ENCODE measurements at regions not wholly inside any gene's neighbourhood (a gene's known extent, or its start where the extent isn't known, plus 50 kb on each side); places are given as distances from the start of the nearest gene placed in this dataset.

- Histone ChIP-seq H3K9me3 (ENCODE audit: insufficient read depth, low read length) (no peaks in the 10 kb centered on the region), H3K4me3 (ENCODE audit: insufficient read length, low read depth) (no peak overlapping the region), H3K36me3 (ENCODE audit: insufficient read depth, insufficient read length, low read length) (no peaks in the 10 kb centered on the region), H3K4me1 (ENCODE audit: insufficient read depth, insufficient read length) (no peaks in the 10 kb centered on the region), H3K27me3 (ENCODE audit: insufficient read depth, insufficient read length) (no peaks in the 10 kb centered on the region), H3K9ac (ENCODE audit: insufficient read length, low read depth) (no peak overlapping the region)
- no peak for TF ChIP-seq ZNF274 (IDR thresholded peaks at IDR 0.05; ENCODE audit: low read depth, low read length)
- no peak for DNase-seq (ENCODE audit: low read depth, low spot score)
These were observed 408.2 kb downstream of the COG6 start for GRCh38 chr13:40063703-40064102.

- Histone ChIP-seq H3K27me3 (ENCODE audit: insufficient read depth, insufficient read length) (no peaks in the 10 kb centered on the region), H3K9me3 (ENCODE audit: insufficient read depth, low read length) (no peaks in the 10 kb centered on the region), H3K4me3 (ENCODE audit: insufficient read length, low read depth) (no peak overlapping the region), H3K4me1 (ENCODE audit: insufficient read depth, insufficient read length) (no peaks in the 10 kb centered on the region), H3K36me3 (ENCODE audit: insufficient read depth, insufficient read length, low read length) (no peaks in the 10 kb centered on the region), H3K9ac (ENCODE audit: insufficient read length, low read depth) (no peak overlapping the region)
- TF ChIP-seq YY1 (IDR thresholded peaks at IDR 0.05; ENCODE audit: insufficient read depth, insufficient read length), result no peak
- no peak for TF ChIP-seq ZNF274 (IDR thresholded peaks at IDR 0.05; ENCODE audit: low read depth, low read length)
- TF ChIP-seq SUZ12 (IDR thresholded peaks at IDR 0.05; ENCODE audit: extremely low read depth, insufficient read depth, insufficient read length), result no peak
- DNase-seq (ENCODE audit: low read depth, low spot score), result no peak
These were observed 409.0 kb downstream of the COG6 start for GRCh38 chr13:40064154-40065097.

GRCh38 chr13:40069173-40070044 is 413.9 kb downstream of the COG6 start:
- Histone ChIP-seq H3K27me3 (ENCODE audit: insufficient read depth, insufficient read length) (no peaks in the 10 kb centered on the region), H3K36me3 (ENCODE audit: insufficient read depth, insufficient read length, low read length) (no peaks in the 10 kb centered on the region), H3K4me1 (ENCODE audit: insufficient read depth, insufficient read length) (no peaks in the 10 kb centered on the region), H3K4me3 (ENCODE audit: insufficient read length, low read depth) (no peak overlapping the region), H3K9ac (ENCODE audit: insufficient read length, low read depth) (no peak overlapping the region), H3K9me3 (ENCODE audit: insufficient read depth, low read length) (no peaks in the 10 kb centered on the region)
- TF ChIP-seq SUZ12 (IDR thresholded peaks at IDR 0.05; ENCODE audit: extremely low read depth, insufficient read depth, insufficient read length) (no peak), YY1 (IDR thresholded peaks at IDR 0.05; ENCODE audit: insufficient read depth, insufficient read length) (no peak), ZNF274 (IDR thresholded peaks at IDR 0.05; ENCODE audit: low read depth, low read length) (no peak)
- peak; percentile 58 for DNase-seq (ENCODE audit: low read depth, low spot score)

- TF ChIP-seq ZNF274 (IDR thresholded peaks at IDR 0.05; ENCODE audit: low read depth, low read length) (no peak), YY1 (IDR thresholded peaks at IDR 0.05; ENCODE audit: insufficient read depth, insufficient read length) (no peak), SUZ12 (IDR thresholded peaks at IDR 0.05; ENCODE audit: extremely low read depth, insufficient read depth, insufficient read length) (no peak)
- Histone ChIP-seq H3K4me3 (ENCODE audit: insufficient read length, low read depth) (no peak overlapping the region), H3K4me1 (ENCODE audit: insufficient read depth, insufficient read length) (no peaks in the 10 kb centered on the region), H3K9me3 (ENCODE audit: insufficient read depth, low read length) (no peaks in the 10 kb centered on the region), H3K36me3 (ENCODE audit: insufficient read depth, insufficient read length, low read length) (no peaks in the 10 kb centered on the region), H3K27me3 (ENCODE audit: insufficient read depth, insufficient read length) (no peaks in the 10 kb centered on the region), H3K9ac (ENCODE audit: insufficient read length, low read depth) (no peak overlapping the region)
- DNase-seq (ENCODE audit: low read depth, low spot score), result no peak
These were observed 414.9 kb downstream of the COG6 start for GRCh38 chr13:40070357-40070756.

GRCh38 chr13:40072663-40073120 is 417.2 kb downstream of the COG6 start:
- Histone ChIP-seq H3K27me3 (ENCODE audit: insufficient read depth, insufficient read length) (no peaks in the 10 kb centered on the region), H3K9ac (ENCODE audit: insufficient read length, low read depth) (no peak overlapping the region), H3K9me3 (ENCODE audit: insufficient read depth, low read length) (no peaks in the 10 kb centered on the region), H3K4me1 (ENCODE audit: insufficient read depth, insufficient read length) (no peaks in the 10 kb centered on the region), H3K4me3 (ENCODE audit: insufficient read length, low read depth) (no peak overlapping the region), H3K36me3 (ENCODE audit: insufficient read depth, insufficient read length, low read length) (no peaks in the 10 kb centered on the region)
- no peak for TF ChIP-seq YY1 (IDR thresholded peaks at IDR 0.05; ENCODE audit: insufficient read depth, insufficient read length)
- no peak for TF ChIP-seq ZNF274 (IDR thresholded peaks at IDR 0.05; ENCODE audit: low read depth, low read length)
- TF ChIP-seq SUZ12 (IDR thresholded peaks at IDR 0.05; ENCODE audit: extremely low read depth, insufficient read depth, insufficient read length), result no peak
- no peak for DNase-seq (ENCODE audit: low read depth, low spot score)

GRCh38 chr13:40074338-40074737 is 418.9 kb downstream of the COG6 start:
- Histone ChIP-seq H3K4me3 (ENCODE audit: insufficient read length, low read depth) (no peak overlapping the region), H3K9ac (ENCODE audit: insufficient read length, low read depth) (no peak overlapping the region), H3K4me1 (ENCODE audit: insufficient read depth, insufficient read length) (no peaks in the 10 kb centered on the region), H3K27me3 (ENCODE audit: insufficient read depth, insufficient read length) (no peaks in the 10 kb centered on the region), H3K9me3 (ENCODE audit: insufficient read depth, low read length) (no peaks in the 10 kb centered on the region), H3K36me3 (ENCODE audit: insufficient read depth, insufficient read length, low read length) (no peaks in the 10 kb centered on the region)
- TF ChIP-seq SUZ12 (IDR thresholded peaks at IDR 0.05; ENCODE audit: extremely low read depth, insufficient read depth, insufficient read length), result no peak
- TF ChIP-seq YY1 (IDR thresholded peaks at IDR 0.05; ENCODE audit: insufficient read depth, insufficient read length), result peak; percentile 56
- TF ChIP-seq ZNF274 (IDR thresholded peaks at IDR 0.05; ENCODE audit: low read depth, low read length), result no peak
- peak; percentile 16 for DNase-seq (ENCODE audit: low read depth, low spot score)

- no peak overlapping the region for H3K9ac ChIP-seq (ENCODE audit: insufficient read length, low read depth)
- no peaks in the 10 kb centered on the region for H3K4me1 ChIP-seq (ENCODE audit: insufficient read depth, insufficient read length)
- TF ChIP-seq YY1 (IDR thresholded peaks at IDR 0.05; ENCODE audit: insufficient read depth, insufficient read length) (no peak), SUZ12 (IDR thresholded peaks at IDR 0.05; ENCODE audit: extremely low read depth, insufficient read depth, insufficient read length) (no peak), ZNF274 (IDR thresholded peaks at IDR 0.05; ENCODE audit: low read depth, low read length) (no peak)
- no peak overlapping the region for H3K4me3 ChIP-seq (ENCODE audit: insufficient read length, low read depth)
- H3K27me3 ChIP-seq (ENCODE audit: insufficient read depth, insufficient read length), result no peaks in the 10 kb centered on the region
- no peak for DNase-seq (ENCODE audit: low read depth, low spot score)
- no peaks in the 10 kb centered on the region for H3K9me3 ChIP-seq (ENCODE audit: insufficient read depth, low read length)
- no peaks in the 10 kb centered on the region for H3K36me3 ChIP-seq (ENCODE audit: insufficient read depth, insufficient read length, low read length)
These were observed 419.8 kb downstream of the COG6 start for GRCh38 chr13:40075281-40075680.
